IMR-90 (cell line): ENCODE measurements at regions not wholly inside any gene's neighbourhood (a gene's known extent, or its start where the extent isn't known, plus 50 kb on each side); places are given as distances from the start of the nearest gene placed in this dataset.

Experiments used
- ATAC-seq: fragments of 200-7000 bp; cut with Tn5 transposase; 2 replicates; pipeline ENCODE4 v1.9.1; 2020; ENCODE audit warnings: low read depth, mild to moderate bottlenecking, moderate library complexity
- BruUV-seq: library from RNA; stranded (reverse); fragments of 400-500 nt; replicated peaks from 2 replicates; lab custom pipeline; 2021; lab: Mats Ljungman, UMichigan
- CTCF ChIA-PET: fragments of 300-600 bp; formaldehyde crosslinking; extraction: SDS; loops from one replicate; lab custom pipeline; 2021; ENCODE audit warnings: antibody characterized with exemption; lab: Yijun Ruan, JAX
- POLR2A ChIA-PET: fragments of 300-600 bp; sonication (Branson Sonifier 250); formaldehyde crosslinking; loops from one replicate; lab custom pipeline; 2022; ENCODE audit warnings: antibody characterized with exemption; ENCODE audit not compliant: unreplicated experiment; lab: Charles Lee
- DNase-seq: peaks from one replicate; pipeline ENCODE4 v3.0.0; 2013
- H2AFZ ChIP-seq: replicated peaks from 2 replicates; pipeline ENCODE3; 2013; ENCODE audit warnings: low read length, mild to moderate bottlenecking; ENCODE audit not compliant: poor library complexity
- H2AK5ac ChIP-seq: 2 replicates; pipeline ENCODE4 v1.6.1; 2013; ENCODE audit warnings: low read depth, low read length, inconsistent platforms
- H2AK9ac ChIP-seq: replicated peaks from 2 replicates; pipeline ENCODE3; 2013; ENCODE audit warnings: mild to moderate bottlenecking, low read depth, low read length, moderate library complexity; ENCODE audit not compliant: poor library complexity
- H2BK120ac ChIP-seq: 2 replicates; pipeline ENCODE4 v1.6.1; 2013; ENCODE audit warnings: low read depth, low read length, inconsistent platforms
- H2BK15ac ChIP-seq: 3 replicates; pipeline ENCODE4 v1.6.1; 2013; ENCODE audit warnings: low read depth, low read length, inconsistent platforms
- H2BK20ac ChIP-seq: 2 replicates; pipeline ENCODE4 v1.6.1; 2013; ENCODE audit warnings: low read depth, mild to moderate bottlenecking, inconsistent platforms, low read length, moderate library complexity
- H2BK5ac ChIP-seq: 2 replicates; pipeline ENCODE4 v1.6.1; 2013; ENCODE audit warnings: mild to moderate bottlenecking, low read depth, low read length, inconsistent platforms; ENCODE audit not compliant: poor library complexity, severe bottlenecking
- H3K14ac ChIP-seq: replicated peaks from 2 replicates; pipeline ENCODE4 v1.6.1; 2013; ENCODE audit warnings: low read depth, low read length, inconsistent platforms
- H3K18ac ChIP-seq: 2 replicates; pipeline ENCODE4 v1.6.1; 2013; ENCODE audit warnings: low read depth, low read length, control low read depth
- H3K23ac ChIP-seq: 2 replicates; pipeline ENCODE4 v1.6.1; 2013; ENCODE audit warnings: low read depth, low read length, inconsistent platforms
- H3K27ac ChIP-seq: 2 replicates; pipeline ENCODE4 v1.5.1; 2013; ENCODE audit warnings: mild to moderate bottlenecking, control low read depth, low read length; ENCODE audit not compliant: insufficient read depth
- H3K27me3 ChIP-seq: 2 replicates; pipeline ENCODE4 v1.6.1; 2013; ENCODE audit warnings: low read length; ENCODE audit not compliant: control insufficient read depth, insufficient read depth
- H3K36me3 ChIP-seq: 2 replicates; pipeline ENCODE4 v1.6.1; 2013; ENCODE audit warnings: low read length, mixed read lengths; ENCODE audit not compliant: control insufficient read depth, insufficient read depth
- H3K4ac ChIP-seq: 2 replicates; pipeline ENCODE4 v1.6.1; 2013; ENCODE audit warnings: low read depth, low read length, inconsistent platforms
- H3K4me1 ChIP-seq: 2 replicates; pipeline ENCODE4 v1.6.1; 2013; ENCODE audit warnings: low read length, mixed read lengths; ENCODE audit not compliant: control insufficient read depth, insufficient read depth
- H3K4me2 ChIP-seq: 2 replicates; pipeline ENCODE4 v1.6.1; 2013; ENCODE audit warnings: low read depth, mild to moderate bottlenecking, control low read depth, low read length, moderate library complexity
- H3K4me3 ChIP-seq: 2 replicates; pipeline ENCODE4 v1.5.1; 2013; ENCODE audit warnings: low read depth, mild to moderate bottlenecking, control low read depth, low read length, moderate library complexity; ENCODE audit not compliant: insufficient read depth
- H3K56ac ChIP-seq: 2 replicates; pipeline ENCODE4 v1.6.1; 2013; ENCODE audit warnings: low read length, inconsistent platforms; ENCODE audit not compliant: insufficient read depth; ENCODE audit errors: extremely low read depth
- H3K79me1 ChIP-seq, 2 experiments: 2 replicates each; pipeline ENCODE4 v1.6.1; 2013; ENCODE audit warnings: low read length in 2 of 2, inconsistent platforms in 1 of 2, low read depth in 1 of 2
- H3K9ac ChIP-seq: 2 replicates; pipeline ENCODE4 v1.6.1; 2013; ENCODE audit warnings: low read depth, low read length, control low read depth
- H3K9me1 ChIP-seq: 2 replicates; pipeline ENCODE4 v1.6.1; 2013; ENCODE audit warnings: low read length, inconsistent platforms; ENCODE audit not compliant: insufficient read depth
- H3K9me3 ChIP-seq: 2 replicates; pipeline ENCODE4 v1.6.1; 2013; ENCODE audit warnings: low read length; ENCODE audit not compliant: control insufficient read depth, insufficient read depth
- H4K20me1 ChIP-seq: 2 replicates; pipeline ENCODE4 v1.6.1; 2013; ENCODE audit warnings: low read length, inconsistent platforms; ENCODE audit not compliant: insufficient read depth
- H4K5ac ChIP-seq: 2 replicates; pipeline ENCODE4 v1.6.1; 2013; ENCODE audit warnings: mild to moderate bottlenecking, low read depth, low read length, control low read depth
- H4K8ac ChIP-seq, 2 experiments: 2 replicates each; pipeline ENCODE4 v1.6.1; 2013; ENCODE audit warnings: low read depth in 2 of 2, low read length in 2 of 2, control low read depth in 1 of 2, inconsistent platforms in 1 of 2
- H4K91ac ChIP-seq: 2 replicates; pipeline ENCODE4 v1.6.1; 2013; ENCODE audit warnings: low read depth, low read length, inconsistent platforms; ENCODE audit not compliant: insufficient read depth
- CHD1 ChIP-seq: IDR thresholded peaks from 2 replicates; pipeline ENCODE4 v1.6.1; 2012; ENCODE audit warnings: low read depth, low read length, improper control_type of control experiment
- CTCF ChIP-seq: conservative IDR thresholded peaks from 2 replicates; pipeline ENCODE4 v1.5.1; 2012; ENCODE audit warnings: mild to moderate bottlenecking, low read depth, low read length, improper control_type of control experiment
- MAFK ChIP-seq: IDR thresholded peaks from 2 replicates; pipeline ENCODE4 v1.6.1; 2012; ENCODE audit warnings: low read depth, low read length, improper control_type of control experiment
- MAZ ChIP-seq: IDR thresholded peaks from 2 replicates; pipeline ENCODE4 v1.6.1; 2012; ENCODE audit warnings: low read depth, mild to moderate bottlenecking, low read length, improper control_type of control experiment, moderate library complexity, borderline replicate concordance
- MXI1 ChIP-seq: IDR thresholded peaks from 2 replicates; pipeline ENCODE4 v1.6.1; 2012; ENCODE audit warnings: low read depth, mild to moderate bottlenecking, low read length, moderate library complexity, borderline replicate concordance
- POLR2A ChIP-seq: IDR thresholded peaks from 2 replicates; pipeline ENCODE4 v1.6.1; 2012; ENCODE audit warnings: mild to moderate bottlenecking, low read depth, low read length
- RAD21 ChIP-seq: IDR thresholded peaks from 2 replicates; pipeline ENCODE4 v1.6.1; 2012; ENCODE audit warnings: low read length, improper control_type of control experiment
- RCOR1 ChIP-seq: IDR thresholded peaks from 2 replicates; pipeline ENCODE4 v1.6.1; 2012; ENCODE audit warnings: mild to moderate bottlenecking, low read length, improper control_type of control experiment; ENCODE audit not compliant: insufficient replicate concordance
- RFX5 ChIP-seq: IDR thresholded peaks from 2 replicates; pipeline ENCODE4 v1.8.0; 2012; ENCODE audit warnings: low read depth, mild to moderate bottlenecking, low read length, moderate library complexity
- SMC3 ChIP-seq: fragments of 150-350 bp; IDR thresholded peaks from 2 replicates; pipeline ENCODE4 v1.6.1; 2016; ENCODE audit warnings: low read depth, mild to moderate bottlenecking, antibody characterized with exemption, low read length, moderate library complexity
- USF2 ChIP-seq: fragments of 150-350 bp; IDR thresholded peaks from 2 replicates; pipeline ENCODE4 v1.6.1; 2017; ENCODE audit warnings: mild to moderate bottlenecking, antibody characterized with exemption, low read length, low read depth
- WGBS, 2 experiments: methylation state at CpG; one replicate each; pipeline versions ENCODE4 v1.1.5 to v1.1.7; 2013; ENCODE audit warnings: missing lambda C conversion rate in 2 of 2; ENCODE audit not compliant: insufficient read length in 1 of 2; ENCODE audit errors: extremely low coverage in 2 of 2; 5-methylcytosine and 5-hydroxymethylcytosine counted together
- dilution Hi-C: fragments of 300-500 bp; cut with HindIII; formaldehyde crosslinking; loops from one replicate; pipeline ENCODE4 v1.14.3; 2018; ENCODE audit warnings: low sequenced_read_pairs; ENCODE audit not compliant: unreplicated experiment
- in situ Hi-C: fragments of 300-500 bp; cut with MboI; formaldehyde crosslinking; loops from 3 replicates; pipeline ENCODE4 v1.14.3; 2019; ENCODE audit warnings: low sequenced_read_pairs, inconsistent platforms, mixed read lengths
- intact Hi-C: fragments of 100-400 bp; cut with micrococcal nuclease; formaldehyde crosslinking; loops from 2 replicates; pipeline ENCODE4 v1.10.0; 2022

DNA sequence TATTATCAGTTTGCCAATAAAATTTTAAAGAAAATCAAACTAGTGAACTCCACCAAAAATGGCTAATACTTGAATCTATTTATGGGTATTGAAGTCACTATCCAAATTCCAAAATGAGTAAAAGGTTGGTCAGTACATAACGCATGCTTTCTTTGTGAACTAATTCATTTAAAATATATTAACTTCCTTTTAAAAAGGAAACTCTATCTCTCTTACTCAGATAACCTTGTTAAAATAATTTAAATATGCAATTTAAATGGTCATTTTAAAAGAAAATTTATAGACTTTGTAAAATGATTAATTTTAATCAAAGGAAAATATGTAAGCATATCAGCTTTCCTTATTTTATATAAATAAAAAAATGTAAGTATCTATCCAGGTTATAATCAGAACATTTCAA is 419.4 kb upstream of the ZNF385D start:
- Histone ChIP-seq H3K27me3 (no peaks in the 10 kb centered on the region), H2AK5ac (no peak overlapping the region), H3K4me1 (no peaks in the 10 kb centered on the region), H3K18ac (no peak overlapping the region), H4K8ac (no peak overlapping the region), H4K91ac (no peak overlapping the region), H3K56ac (no peak overlapping the region), H2AK9ac (no peak overlapping the region), H2BK15ac (no peak overlapping the region), H2BK120ac (no peak overlapping the region), H2BK5ac (no peak overlapping the region), H3K4me3 (no peak overlapping the region), H3K27ac (no peak overlapping the region), H3K9ac (no peak overlapping the region), H3K23ac (no peak overlapping the region), H3K14ac (no peak overlapping the region), H4K20me1 (no peaks in the 10 kb centered on the region), H3K36me3 (no peaks in the 10 kb centered on the region), H2AFZ (no peak overlapping the region), H3K4me2 (no peak overlapping the region), H3K9me1 (no peaks in the 10 kb centered on the region), H2BK20ac (no peak overlapping the region), H3K79me1 (no peaks in the 10 kb centered on the region), H3K9me3 (no peaks in the 10 kb centered on the region), H4K5ac (no peak overlapping the region), H3K4ac (no peak overlapping the region)
- in situ Hi-C loops (no loop called here), intact Hi-C loops (loop anchor here (10.0 kb wide), 1 partner anchor 794 kb away; no protein-coding TSS in a partner anchor), dilution Hi-C loops (no loop called here)
- DNase-seq (no peak), ATAC-seq (no peak)
- POLR2A ChIA-PET, result no interaction called here
- CTCF ChIA-PET, result no interaction called here
- TF ChIP-seq RCOR1 (no peak), CHD1 (no peak), MAFK (no peak), RFX5 (no peak), CTCF (no peak), MXI1 (no peak), RAD21 (no peak), POLR2A (no peak), USF2 (no peak), MAZ (no peak), SMC3 (no peak)
- WGBS, 2 experiments, result no CpG with 5 or more reads among the region's 1 CpG
- BruUV-seq, result no TSS peak
